Ovary (tissue), 3 donors: ENCODE measurements at regions not wholly inside any gene's neighbourhood (a gene's known extent, or its start where the extent isn't known, plus 50 kb on each side); places are given as distances from the start of the nearest gene placed in this dataset.

Experiments used
- CTCF ChIP-seq, 3 donors: fragments of 450-650 bp in 2 of 3; fragments of 200-600 bp in 1 of 3; IDR thresholded peaks; one replicate each; pipeline versions ENCODE4 v1.5.1 to v1.8.0; 2016 to 2022; ENCODE audit warnings: antibody characterized with exemption in 3 of 3, mild to moderate bottlenecking in 1 of 3
- EP300 ChIP-seq: sonication (generic); formaldehyde crosslinking; IDR thresholded peaks from one replicate; pipeline ENCODE4 v1.6.1; 2017; ENCODE audit warnings: antibody characterized with exemption
- donor health status: DM: no; HTN: no; CAD: no.

DNA sequence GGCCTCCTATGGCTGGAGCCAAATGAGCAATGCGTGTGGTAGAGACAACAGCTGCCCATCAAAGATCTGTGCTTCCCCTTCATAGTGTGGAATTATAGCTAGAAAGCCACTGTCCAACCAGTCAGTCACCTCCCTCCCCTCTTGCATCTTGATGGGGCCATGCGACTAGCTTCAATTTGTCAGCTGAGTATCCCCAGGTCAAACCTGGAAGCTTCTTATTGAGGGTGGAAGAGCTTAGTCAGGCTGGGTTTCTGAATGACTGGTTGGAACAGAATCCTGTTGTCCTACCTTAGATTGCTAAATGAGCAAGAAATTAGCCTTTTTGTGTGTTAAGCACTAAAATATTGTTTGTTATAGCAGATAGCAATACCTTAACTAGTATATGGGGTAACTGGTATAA lies 625.4 kb downstream of the PTPRC start:
- TF ChIP-seq CTCF (IDR thresholded peaks at IDR 0.05) (no peak), EP300 (no peak)
